ENCODE measurements at regions not wholly inside any gene's neighbourhood (a gene's known extent, or its start where the extent isn't known, plus 50 kb on each side); places are given as distances from the start of the nearest gene placed in this dataset.

DNA sequence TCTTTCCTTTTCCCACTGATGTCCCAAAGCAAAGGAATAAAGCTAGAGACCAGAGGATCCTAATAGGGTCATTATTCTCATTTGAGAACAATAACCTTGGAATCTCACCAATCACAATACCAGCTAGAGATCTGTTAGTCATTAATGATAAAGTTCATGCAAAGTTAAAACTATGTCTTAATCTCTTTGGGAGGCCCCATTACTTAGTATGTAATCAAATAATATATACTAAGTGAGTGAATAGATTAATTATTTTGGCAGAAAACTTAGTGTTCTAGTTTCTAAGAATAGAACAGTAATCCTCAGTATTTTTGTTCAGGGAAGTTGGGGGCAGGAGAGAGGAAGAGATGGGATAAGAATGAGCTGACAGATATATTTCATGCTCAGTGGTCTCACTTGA, 227.2 kb downstream of the MTERF1 start:
- Histone ChIP-seq H3K36me3 (no peaks in the 10 kb centered on the region), H3K27ac (no peak overlapping the region)
- peak in 1 of 2 donors; percentile 19 for DNase-seq (ENCODE audit: low read depth in 1 of 2, low spot score in 1 of 2)

DNA sequence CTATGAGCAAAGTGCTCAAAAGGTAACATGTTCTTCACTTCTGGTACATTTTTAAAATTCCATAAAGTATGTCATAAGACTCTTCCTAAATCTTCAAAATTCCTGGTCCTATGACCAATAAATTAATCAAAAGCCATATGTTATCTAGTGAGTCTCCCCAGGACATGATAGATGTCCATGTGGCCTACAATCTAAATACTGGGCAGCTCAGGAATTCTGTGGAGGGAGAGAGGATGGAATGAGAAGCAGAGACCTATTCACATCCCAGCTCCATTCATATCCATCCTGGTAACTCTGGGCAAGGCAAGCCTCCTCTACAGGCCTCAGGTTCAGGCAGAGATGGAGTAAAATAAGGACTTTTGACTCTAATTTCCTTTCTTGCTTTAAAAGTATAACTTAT, 224.8 kb downstream of the MTERF1 start:
- Histone ChIP-seq H3K27me3 (no peaks in the 10 kb centered on the region), H3K4me1 (ENCODE audit: low read depth) (peaks cover 13% of the 10 kb centered on the region), H3K4me3 (no peak overlapping the region), H3K27ac (no peak overlapping the region), H3K36me3 (no peaks in the 10 kb centered on the region), H3K9me3 (ENCODE audit: low read depth) (no peaks in the 10 kb centered on the region)
- TF ChIP-seq, protein P1, sequence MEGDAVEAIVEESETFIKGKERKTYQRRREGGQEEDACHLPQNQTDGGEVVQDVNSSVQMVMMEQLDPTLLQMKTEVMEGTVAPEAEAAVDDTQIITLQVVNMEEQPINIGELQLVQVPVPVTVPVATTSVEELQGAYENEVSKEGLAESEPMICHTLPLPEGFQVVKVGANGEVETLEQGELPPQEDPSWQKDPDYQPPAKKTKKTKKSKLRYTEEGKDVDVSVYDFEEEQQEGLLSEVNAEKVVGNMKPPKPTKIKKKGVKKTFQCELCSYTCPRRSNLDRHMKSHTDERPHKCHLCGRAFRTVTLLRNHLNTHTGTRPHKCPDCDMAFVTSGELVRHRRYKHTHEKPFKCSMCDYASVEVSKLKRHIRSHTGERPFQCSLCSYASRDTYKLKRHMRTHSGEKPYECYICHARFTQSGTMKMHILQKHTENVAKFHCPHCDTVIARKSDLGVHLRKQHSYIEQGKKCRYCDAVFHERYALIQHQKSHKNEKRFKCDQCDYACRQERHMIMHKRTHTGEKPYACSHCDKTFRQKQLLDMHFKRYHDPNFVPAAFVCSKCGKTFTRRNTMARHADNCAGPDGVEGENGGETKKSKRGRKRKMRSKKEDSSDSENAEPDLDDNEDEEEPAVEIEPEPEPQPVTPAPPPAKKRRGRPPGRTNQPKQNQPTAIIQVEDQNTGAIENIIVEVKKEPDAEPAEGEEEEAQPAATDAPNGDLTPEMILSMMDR (IDR thresholded peaks at IDR 0.05; ENCODE audit: low read depth, low read length), result no peak
- DNase-seq (ENCODE audit: low read depth in 1 of 2, low spot score in 1 of 2), result no peak

More for the DNA sequence above, 227.2 kb downstream of the MTERF1 start:
- Histone ChIP-seq H3K27me3 (no peaks in the 10 kb centered on the region), H3K4me1 (ENCODE audit: low read depth) (peaks cover 12% of the 10 kb centered on the region), H3K9me3 (ENCODE audit: low read depth) (no peaks in the 10 kb centered on the region), H3K4me3 (no peak overlapping the region)
- TF ChIP-seq, protein P1 (IDR thresholded peaks at IDR 0.05; ENCODE audit: low read depth, low read length), result no peak

DNA sequence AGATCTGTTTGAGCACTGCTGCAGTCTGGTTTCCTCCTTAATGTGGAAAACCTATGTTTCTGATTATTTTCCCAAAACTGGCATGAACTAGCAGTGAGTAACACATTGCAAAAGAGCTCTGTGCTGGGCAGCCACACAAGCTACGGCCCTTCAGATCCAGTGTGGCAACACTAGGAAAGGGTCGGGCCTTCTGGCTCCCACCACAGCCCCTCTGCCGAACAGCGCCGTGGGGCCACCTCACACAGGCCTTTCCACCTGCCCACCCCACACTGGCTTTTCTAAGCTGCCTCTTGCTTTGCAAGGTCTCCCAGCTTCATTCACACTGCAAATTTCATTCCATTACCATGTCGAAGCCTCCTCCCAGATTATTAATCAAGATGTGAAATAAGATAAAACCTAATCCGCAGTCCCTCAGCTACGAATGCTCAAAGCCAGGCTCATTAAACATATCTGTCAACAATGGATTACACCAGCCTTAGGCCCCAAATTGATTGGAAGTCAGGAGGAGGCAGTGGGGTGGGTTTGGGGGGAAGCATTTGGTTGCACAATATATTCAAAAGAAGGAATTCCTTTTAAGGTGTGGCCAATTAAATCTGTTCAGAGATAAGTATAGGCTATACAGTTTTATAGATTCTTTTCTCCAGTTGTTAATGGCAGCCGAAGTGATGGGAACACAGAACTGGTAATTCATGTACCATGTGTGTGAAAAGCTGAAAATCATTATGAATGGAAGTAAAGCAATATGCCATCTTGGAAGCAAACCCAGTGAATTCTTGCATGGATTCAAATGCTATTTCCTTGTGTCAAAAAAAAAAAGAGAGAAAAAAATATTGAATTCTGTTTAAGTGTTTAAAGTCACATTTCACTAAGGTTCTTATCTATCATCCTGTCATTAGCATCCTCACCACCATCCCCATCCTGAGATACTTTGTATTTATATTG, 223.7 kb downstream of the MTERF1 start:
- H3K36me3 ChIP-seq, result no peaks in the 10 kb centered on the region
- H3K4me3 ChIP-seq, result no peak overlapping the region
- TF ChIP-seq, protein P1 (IDR thresholded peaks at IDR 0.05; ENCODE audit: low read depth, low read length), result no peak
- H3K27me3 ChIP-seq, result no peaks in the 10 kb centered on the region
- no peaks in the 10 kb centered on the region for H3K9me3 ChIP-seq (ENCODE audit: low read depth)
- peaks cover 13% of the 10 kb centered on the region for H3K4me1 ChIP-seq (ENCODE audit: low read depth)
- no peak overlapping the region for H3K27ac ChIP-seq
- DNase-seq (ENCODE audit: low read depth in 1 of 2, low spot score in 1 of 2), result peak in 1 of 2 donors; percentile 87

GRCh38 chr7:91657483-91658071, 222.9 kb downstream of the MTERF1 start:
- Histone ChIP-seq H3K27me3 (no peaks in the 10 kb centered on the region), H3K36me3 (no peaks in the 10 kb centered on the region), H3K27ac (no peak overlapping the region), H3K9me3 (ENCODE audit: low read depth) (no peaks in the 10 kb centered on the region), H3K4me1 (ENCODE audit: low read depth) (peaks cover 13% of the 10 kb centered on the region), H3K4me3 (no peak overlapping the region)
- peak; percentile 55 to 92 for DNase-seq (ENCODE audit: low read depth in 1 of 2, low spot score in 1 of 2)
- TF ChIP-seq, protein P1 (IDR thresholded peaks at IDR 0.05; ENCODE audit: low read depth, low read length), result no peak

GRCh38 chr7:91659096-91659495, 221.4 kb downstream of the MTERF1 start:
- H3K4me3 ChIP-seq, result no peak overlapping the region
- H3K36me3 ChIP-seq, result no peaks in the 10 kb centered on the region
- H3K27ac ChIP-seq, result no peak overlapping the region
- TF ChIP-seq, protein P1 (IDR thresholded peaks at IDR 0.05; ENCODE audit: low read depth, low read length), result no peak
- no peaks in the 10 kb centered on the region for H3K9me3 ChIP-seq (ENCODE audit: low read depth)
- H3K4me1 ChIP-seq (ENCODE audit: low read depth), result peaks cover 9% of the 10 kb centered on the region
- peak in 1 of 2 donors; percentile 66 for DNase-seq (ENCODE audit: low read depth in 1 of 2, low spot score in 1 of 2)
- no peaks in the 10 kb centered on the region for H3K27me3 ChIP-seq
